H9 (cell line): ENCODE measurements at regions not wholly inside any gene's neighbourhood (a gene's known extent, or its start where the extent isn't known, plus 50 kb on each side); places are given as distances from the start of the nearest gene placed in this dataset.

Experiments used
- DNase-seq: peaks from one replicate; pipeline ENCODE4 v3.0.0-alpha.2; 2017
- H2AFZ ChIP-seq: one replicate; pipeline ENCODE4 v1.6.1; 2013; ENCODE audit warnings: mild to moderate bottlenecking, low read length, control low read depth, moderate library complexity
- H2AK5ac ChIP-seq: 2 replicates; pipeline ENCODE4 v1.6.1; 2013; ENCODE audit warnings: low read length, control low read depth, mixed read lengths; ENCODE audit not compliant: insufficient read length
- H2BK120ac ChIP-seq: one replicate; pipeline ENCODE4 v1.6.1; 2013; ENCODE audit warnings: low read depth, mild to moderate bottlenecking, low read length, control low read depth, inconsistent platforms; ENCODE audit not compliant: poor library complexity, severe bottlenecking
- H2BK12ac ChIP-seq: 2 replicates; pipeline ENCODE4 v1.6.1; 2013; ENCODE audit warnings: low read length, control low read depth, mixed read lengths, low read depth; ENCODE audit not compliant: insufficient read length
- H2BK15ac ChIP-seq: 2 replicates; pipeline ENCODE4 v1.6.1; 2013; ENCODE audit warnings: low read depth, low read length, control low read depth
- H2BK20ac ChIP-seq: one replicate; pipeline ENCODE4 v1.6.1; 2013; ENCODE audit warnings: low read depth, mild to moderate bottlenecking, low read length, control low read depth, inconsistent platforms; ENCODE audit not compliant: poor library complexity, severe bottlenecking
- H2BK5ac ChIP-seq: 2 replicates; pipeline ENCODE4 v1.6.1; 2013; ENCODE audit warnings: low read length, control low read depth, mixed read lengths; ENCODE audit not compliant: insufficient read length
- H3K14ac ChIP-seq: 2 replicates; pipeline ENCODE4 v1.6.1; 2013; ENCODE audit warnings: low read length, control low read depth; ENCODE audit not compliant: insufficient read depth
- H3K18ac ChIP-seq: 2 replicates; pipeline ENCODE4 v1.6.1; 2013; ENCODE audit warnings: low read depth, mild to moderate bottlenecking, mixed read lengths, low read length, control low read depth; ENCODE audit not compliant: insufficient read length
- H3K23ac ChIP-seq: 2 replicates; pipeline ENCODE4 v1.6.1; 2013; ENCODE audit warnings: low read length, control low read depth, mixed read lengths, low read depth; ENCODE audit not compliant: insufficient read length
- H3K23me2 ChIP-seq: 2 replicates; pipeline ENCODE4 v1.6.1; 2013; ENCODE audit warnings: low read depth, mild to moderate bottlenecking, mixed read lengths, low read length, control low read depth; ENCODE audit not compliant: insufficient read length, poor library complexity, severe bottlenecking
- H3K27ac ChIP-seq: 2 replicates; pipeline ENCODE4 v1.5.1; 2013; ENCODE audit warnings: low read length, control low read depth, mixed read lengths, low read depth; ENCODE audit not compliant: insufficient read length
- H3K27me3 ChIP-seq: 2 replicates; pipeline ENCODE4 v1.6.1; 2013; ENCODE audit warnings: low read length, control low read depth, inconsistent platforms; ENCODE audit not compliant: insufficient read depth
- H3K4ac ChIP-seq: 2 replicates; pipeline ENCODE4 v1.6.1; 2013; ENCODE audit warnings: low read depth, mild to moderate bottlenecking, control low read depth, inconsistent platforms, low read length, moderate library complexity
- H3K4me1 ChIP-seq: 2 replicates; pipeline ENCODE4 v1.6.1; 2013; ENCODE audit warnings: low read length, control low read depth, inconsistent platforms; ENCODE audit not compliant: insufficient read depth
- H3K4me2 ChIP-seq: 2 replicates; pipeline ENCODE4 v1.6.1; 2013; ENCODE audit warnings: low read length, control low read depth, mixed read lengths; ENCODE audit not compliant: insufficient read length, insufficient read depth
- H3K56ac ChIP-seq: 2 replicates; pipeline ENCODE4 v1.6.1; 2013; ENCODE audit warnings: low read depth, mild to moderate bottlenecking, mixed read lengths, low read length, control low read depth; ENCODE audit not compliant: insufficient read length
- H3K79me1 ChIP-seq: 2 replicates; pipeline ENCODE4 v1.6.1; 2013; ENCODE audit warnings: low read depth, mild to moderate bottlenecking, moderate library complexity, low read length, control low read depth, inconsistent platforms; ENCODE audit not compliant: insufficient read depth, poor library complexity, severe bottlenecking
- H3K79me2 ChIP-seq: 2 replicates; pipeline ENCODE4 v1.6.1; 2013; ENCODE audit warnings: low read length, control low read depth, inconsistent platforms; ENCODE audit not compliant: insufficient read depth
- H3K9ac ChIP-seq: 2 replicates; pipeline ENCODE4 v1.6.1; 2013; ENCODE audit warnings: low read length, control low read depth, mixed read lengths; ENCODE audit not compliant: insufficient read length; ENCODE audit errors: extremely low read depth
- H3K9me3 ChIP-seq: one replicate; pipeline ENCODE4 v1.6.1; 2013; ENCODE audit warnings: low read depth, low read length, inconsistent platforms; ENCODE audit not compliant: control insufficient read depth
- H3T11ph ChIP-seq: one replicate; pipeline ENCODE4 v1.6.1; 2013; ENCODE audit warnings: mild to moderate bottlenecking, low read length, control low read depth, inconsistent platforms
- H4K20me1 ChIP-seq: one replicate; pipeline ENCODE4 v1.6.1; 2013; ENCODE audit not compliant: control insufficient read depth, insufficient read length, insufficient read depth
- H4K5ac ChIP-seq: 2 replicates; pipeline ENCODE4 v1.6.1; 2013; ENCODE audit warnings: low read depth, mild to moderate bottlenecking, mixed read lengths, low read length, control low read depth; ENCODE audit not compliant: insufficient read length
- H4K8ac ChIP-seq: replicated peaks from 2 replicates; pipeline ENCODE4 v1.6.1; 2013; ENCODE audit warnings: low read length, control low read depth, mixed read lengths, low read depth; ENCODE audit not compliant: insufficient read length
- H4K91ac ChIP-seq: 2 replicates; pipeline ENCODE4 v1.6.1; 2013; ENCODE audit warnings: low read depth, mild to moderate bottlenecking, moderate library complexity, mixed read lengths, low read length, control low read depth; ENCODE audit not compliant: insufficient read length
- H3K27ac Mint-ChIP-seq, 3 experiments: 2 replicates in 2 of 3; 3 replicates in 1 of 3; pipeline ENCODE4 v1.8.0; 2020 to 2021; ENCODE audit warnings: mixed read lengths in 3 of 3, mild to moderate bottlenecking in 1 of 3, moderate library complexity in 1 of 3
- H3K27me3 Mint-ChIP-seq: 2 replicates; pipeline ENCODE4 v1.8.0; 2021; ENCODE audit warnings: low read depth, mild to moderate bottlenecking, moderate library complexity, mixed read lengths
- H3K36me3 Mint-ChIP-seq, 3 experiments: 2 replicates in 2 of 3; 3 replicates in 1 of 3; pipeline ENCODE4 v1.8.0; 2020 to 2021; ENCODE audit warnings: low read depth in 3 of 3, mixed read lengths in 3 of 3; ENCODE audit not compliant: insufficient read depth in 1 of 3
- H3K4me1 Mint-ChIP-seq, 2 experiments: 2 replicates each; pipeline ENCODE4 v1.8.0; 2020; ENCODE audit warnings: mixed read lengths in 2 of 2
- H3K4me3 Mint-ChIP-seq, 2 experiments: 2 replicates in 1 of 2; 3 replicates in 1 of 2; pipeline ENCODE4 v1.8.0; 2020 to 2021; ENCODE audit warnings: mild to moderate bottlenecking in 2 of 2, mixed read lengths in 2 of 2, moderate library complexity in 1 of 2
- H3K9me3 Mint-ChIP-seq, 2 experiments: 2 replicates in 1 of 2; 3 replicates in 1 of 2; pipeline ENCODE4 v1.8.0; 2020; ENCODE audit warnings: mild to moderate bottlenecking in 2 of 2, mixed read lengths in 2 of 2, moderate library complexity in 1 of 2
- WGBS: extraction: QIAGEN DNeasy Blood & Tissue Kit; methylation state at CpG from one replicate; pipeline ENCODE4 v1.1.7; 2013; ENCODE audit warnings: missing lambda C conversion rate, low lambda C conversion rate, mixed read lengths; ENCODE audit not compliant: insufficient read length; ENCODE audit errors: extremely low coverage; 5-methylcytosine and 5-hydroxymethylcytosine counted together
- TF ChIP-seq, protein P1 (sequence below): fragments of 200-600 bp; sonication (generic); conservative IDR thresholded peaks from 3 replicates; pipeline ENCODE4 v1.8.0; 2021; ENCODE audit warnings: antibody characterized with exemption, mild to moderate bottlenecking

DNA sequence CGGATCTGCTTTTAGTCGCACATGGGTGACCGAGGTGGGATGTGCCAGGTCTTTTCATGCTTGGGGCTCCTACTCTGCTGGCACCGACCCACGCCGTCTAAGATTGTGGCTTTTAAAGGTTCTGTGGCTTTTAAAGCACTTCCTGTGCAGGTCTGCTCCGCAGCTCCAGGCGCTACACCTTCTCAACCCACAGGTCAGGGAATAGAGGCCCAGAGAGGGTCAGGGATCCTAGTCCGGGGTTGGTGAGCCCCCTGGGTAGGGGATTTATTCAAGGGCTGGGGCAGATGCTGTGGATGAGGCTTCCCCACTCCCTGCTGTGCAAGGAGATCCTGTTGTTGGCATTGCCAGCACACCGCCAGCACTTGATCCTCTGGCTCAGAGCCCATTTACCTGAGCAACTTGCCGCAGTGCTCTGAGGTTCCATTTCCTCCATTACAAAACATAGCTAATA, 212.8 kb upstream of the RAB4A start:
- H4K8ac ChIP-seq, result no peak overlapping the region
- H3K4me2 ChIP-seq, result no peak overlapping the region
- H2BK120ac ChIP-seq, result no peak overlapping the region
- H3K79me2 ChIP-seq, result no peaks in the 10 kb centered on the region
- H2AFZ ChIP-seq, result no peak overlapping the region
- H3K27me3 Mint-ChIP-seq, result peaks cover 6% of the 10 kb centered on the region
- WGBS, result no CpG with 5 or more reads among the region's 11 CpGs
- H3K79me1 ChIP-seq, result no peaks in the 10 kb centered on the region
- no peak overlapping the region for H3K4ac ChIP-seq
- no peak for DNase-seq
- no peaks in the 10 kb centered on the region for H3K4me1 ChIP-seq
- no peaks in the 10 kb centered on the region for H3K9me3 ChIP-seq
- H3T11ph ChIP-seq, result no peak overlapping the region
- H4K91ac ChIP-seq, result no peak overlapping the region
- no peak overlapping the region for H3K9ac ChIP-seq
- H2BK20ac ChIP-seq, result no peak overlapping the region
- no peaks in the 10 kb centered on the region for H3K27me3 ChIP-seq
- H2BK5ac ChIP-seq, result no peak overlapping the region
- H2BK15ac ChIP-seq, result no peak overlapping the region
- no peak overlapping the region for H2BK12ac ChIP-seq
- H4K20me1 ChIP-seq, result no peaks in the 10 kb centered on the region
- no peak overlapping the region for H3K23ac ChIP-seq
- TF ChIP-seq, protein P1, sequence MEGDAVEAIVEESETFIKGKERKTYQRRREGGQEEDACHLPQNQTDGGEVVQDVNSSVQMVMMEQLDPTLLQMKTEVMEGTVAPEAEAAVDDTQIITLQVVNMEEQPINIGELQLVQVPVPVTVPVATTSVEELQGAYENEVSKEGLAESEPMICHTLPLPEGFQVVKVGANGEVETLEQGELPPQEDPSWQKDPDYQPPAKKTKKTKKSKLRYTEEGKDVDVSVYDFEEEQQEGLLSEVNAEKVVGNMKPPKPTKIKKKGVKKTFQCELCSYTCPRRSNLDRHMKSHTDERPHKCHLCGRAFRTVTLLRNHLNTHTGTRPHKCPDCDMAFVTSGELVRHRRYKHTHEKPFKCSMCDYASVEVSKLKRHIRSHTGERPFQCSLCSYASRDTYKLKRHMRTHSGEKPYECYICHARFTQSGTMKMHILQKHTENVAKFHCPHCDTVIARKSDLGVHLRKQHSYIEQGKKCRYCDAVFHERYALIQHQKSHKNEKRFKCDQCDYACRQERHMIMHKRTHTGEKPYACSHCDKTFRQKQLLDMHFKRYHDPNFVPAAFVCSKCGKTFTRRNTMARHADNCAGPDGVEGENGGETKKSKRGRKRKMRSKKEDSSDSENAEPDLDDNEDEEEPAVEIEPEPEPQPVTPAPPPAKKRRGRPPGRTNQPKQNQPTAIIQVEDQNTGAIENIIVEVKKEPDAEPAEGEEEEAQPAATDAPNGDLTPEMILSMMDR, result no peak
- H3K9me3 Mint-ChIP-seq, result no peaks in the 10 kb centered on the region
- no peak overlapping the region for H3K14ac ChIP-seq
- H3K4me3 Mint-ChIP-seq, result no peak overlapping the region
- H3K27ac ChIP-seq, result no peak overlapping the region
- no peak overlapping the region for H3K56ac ChIP-seq
- H4K5ac ChIP-seq, result no peak overlapping the region
- H3K23me2 ChIP-seq, result no peaks in the 10 kb centered on the region
- peaks cover 22 to 35% of the 10 kb centered on the region in 2 experiments for H3K4me1 Mint-ChIP-seq
- H2AK5ac ChIP-seq, result no peak overlapping the region
- H3K18ac ChIP-seq, result no peak overlapping the region
- H3K36me3 Mint-ChIP-seq, result no peaks in the 10 kb centered on the region
- H3K27ac Mint-ChIP-seq, result no peak overlapping the region
